KMS-11 (cell line): ENCODE measurements at regions not wholly inside any gene's neighbourhood (a gene's known extent, or its start where the extent isn't known, plus 50 kb on each side); places are given as distances from the start of the nearest gene placed in this dataset.

ENCODE experiments used
- H2AFZ ChIP-seq: fragments of 200-600 bp; sonication (generic); 2 replicates; pipeline ENCODE4 v1.6.1; 2016; ENCODE audit warnings: antibody characterized with exemption, mixed run types, low read depth
- H3K27ac ChIP-seq: fragments of 200-600 bp; sonication (generic); 2 replicates; pipeline ENCODE4 v1.6.1; 2016; ENCODE audit warnings: mild to moderate bottlenecking, mixed run types
- H3K27me3 ChIP-seq: fragments of 200-600 bp; sonication (generic); 2 replicates; pipeline ENCODE4 v1.6.1; 2017; ENCODE audit warnings: mild to moderate bottlenecking, low read depth, mixed run types, moderate library complexity; ENCODE audit not compliant: insufficient read depth
- H3K36me3 ChIP-seq: fragments of 200-600 bp; sonication (generic); 2 replicates; pipeline ENCODE4 v1.6.1; 2017; ENCODE audit warnings: mild to moderate bottlenecking, mixed run types; ENCODE audit not compliant: insufficient read depth
- H3K4me1 ChIP-seq: fragments of 200-600 bp; sonication (generic); 2 replicates; pipeline ENCODE4 v1.6.1; 2016; ENCODE audit warnings: mild to moderate bottlenecking, low read depth, mixed run types; ENCODE audit not compliant: poor library complexity, severe bottlenecking
- H3K4me2 ChIP-seq: fragments of 200-600 bp; sonication (generic); 2 replicates; pipeline ENCODE4 v1.7.0; 2016; ENCODE audit warnings: mild to moderate bottlenecking, mixed run types
- H3K4me3 ChIP-seq: fragments of 200-600 bp; sonication (generic); IDR thresholded peaks from 2 replicates; pipeline ENCODE4 v1.6.1; 2017; ENCODE audit warnings: low read depth, low read length, mixed read lengths; ENCODE audit not compliant: insufficient read depth
- H3K79me2 ChIP-seq: fragments of 200-600 bp; sonication (generic); 2 replicates; pipeline ENCODE4 v1.6.1; 2016; ENCODE audit warnings: low read depth, mixed run types; ENCODE audit not compliant: insufficient read depth
- H3K9ac ChIP-seq: fragments of 200-600 bp; sonication (generic); 2 replicates; pipeline ENCODE4 v1.6.1; 2016; ENCODE audit warnings: mild to moderate bottlenecking, mixed run types
- H4K20me1 ChIP-seq: fragments of 200-600 bp; sonication (generic); 2 replicates; pipeline ENCODE4 v1.6.1; 2016; ENCODE audit warnings: mild to moderate bottlenecking, mixed run types; ENCODE audit not compliant: insufficient read depth
- CTCF ChIP-seq: fragments of 200-600 bp; sonication (generic); conservative IDR thresholded peaks from 2 replicates; pipeline ENCODE4 v1.6.1; 2017; ENCODE audit warnings: low read depth, mild to moderate bottlenecking, antibody characterized with exemption, low read length, moderate library complexity, mixed read lengths

GRCh38 chr17:33802349-33803198 lies 452.5 kb upstream of the CCL2 start:
- Histone ChIP-seq H3K27me3 (no peaks in the 10 kb centered on the region), H3K9ac (no peak overlapping the region), H3K36me3 (no peaks in the 10 kb centered on the region), H3K4me3 (no peak overlapping the region), H3K4me1 (peaks cover 29% of the 10 kb centered on the region), H2AFZ (no peak overlapping the region), H3K27ac (no peak overlapping the region; the same call in 1 of the 2 replicates), H3K4me2 (peak overlapping the region; percentile 17; the same call in 1 of the 2 replicates), H4K20me1 (no peaks in the 10 kb centered on the region), H3K79me2 (no peaks in the 10 kb centered on the region)
- no peak for TF ChIP-seq CTCF

- Histone ChIP-seq H4K20me1 (no peaks in the 10 kb centered on the region), H3K4me3 (no peak overlapping the region), H3K36me3 (no peaks in the 10 kb centered on the region), H3K4me1 (peaks cover 29% of the 10 kb centered on the region), H3K4me2 (peak overlapping the region; percentile 17; the same call in 1 of the 2 replicates), H3K27ac (no peak overlapping the region; the same call in 1 of the 2 replicates), H3K27me3 (no peaks in the 10 kb centered on the region), H2AFZ (no peak overlapping the region), H3K79me2 (no peaks in the 10 kb centered on the region), H3K9ac (no peak overlapping the region)
- no peak for TF ChIP-seq CTCF
These were observed 451.8 kb upstream of the CCL2 start for GRCh38 chr17:33803199-33803685.

- Histone ChIP-seq H3K27ac (no peak overlapping the region; the same call in 1 of the 2 replicates), H2AFZ (no peak overlapping the region), H3K4me3 (no peak overlapping the region), H4K20me1 (no peaks in the 10 kb centered on the region), H3K4me1 (peaks cover 29% of the 10 kb centered on the region), H3K27me3 (no peaks in the 10 kb centered on the region), H3K79me2 (no peaks in the 10 kb centered on the region), H3K36me3 (no peaks in the 10 kb centered on the region), H3K9ac (no peak overlapping the region), H3K4me2 (no peak overlapping the region; the same call in 1 of the 2 replicates)
- no peak for TF ChIP-seq CTCF
These were observed 451.4 kb upstream of the CCL2 start for GRCh38 chr17:33803686-33804085.

GRCh38 chr17:33804401-33804800 lies 450.7 kb upstream of the CCL2 start:
- peak overlapping the region; percentile 15; the same call in 1 of the 2 replicates for H3K4me2 ChIP-seq

More at GRCh38 chr17:33804401-33804800, 450.7 kb upstream of the CCL2 start:
- no peaks in the 10 kb centered on the region for H3K79me2 ChIP-seq
- TF ChIP-seq CTCF, result no peak
- H2AFZ ChIP-seq, result peak overlapping the region; percentile 49
- H3K4me3 ChIP-seq, result no peak overlapping the region
- H3K36me3 ChIP-seq, result no peaks in the 10 kb centered on the region
- peak overlapping the region; percentile 4; the same call in 1 of the 2 replicates for H3K27ac ChIP-seq
- H3K9ac ChIP-seq, result no peak overlapping the region
- no peaks in the 10 kb centered on the region for H3K27me3 ChIP-seq
- peaks cover 29% of the 10 kb centered on the region for H3K4me1 ChIP-seq
- no peaks in the 10 kb centered on the region for H4K20me1 ChIP-seq
